ENCODE measurements at regions not wholly inside any gene's neighbourhood (a gene's known extent, or its start where the extent isn't known, plus 50 kb on each side); places are given as distances from the start of the nearest gene placed in this dataset.

DNA sequence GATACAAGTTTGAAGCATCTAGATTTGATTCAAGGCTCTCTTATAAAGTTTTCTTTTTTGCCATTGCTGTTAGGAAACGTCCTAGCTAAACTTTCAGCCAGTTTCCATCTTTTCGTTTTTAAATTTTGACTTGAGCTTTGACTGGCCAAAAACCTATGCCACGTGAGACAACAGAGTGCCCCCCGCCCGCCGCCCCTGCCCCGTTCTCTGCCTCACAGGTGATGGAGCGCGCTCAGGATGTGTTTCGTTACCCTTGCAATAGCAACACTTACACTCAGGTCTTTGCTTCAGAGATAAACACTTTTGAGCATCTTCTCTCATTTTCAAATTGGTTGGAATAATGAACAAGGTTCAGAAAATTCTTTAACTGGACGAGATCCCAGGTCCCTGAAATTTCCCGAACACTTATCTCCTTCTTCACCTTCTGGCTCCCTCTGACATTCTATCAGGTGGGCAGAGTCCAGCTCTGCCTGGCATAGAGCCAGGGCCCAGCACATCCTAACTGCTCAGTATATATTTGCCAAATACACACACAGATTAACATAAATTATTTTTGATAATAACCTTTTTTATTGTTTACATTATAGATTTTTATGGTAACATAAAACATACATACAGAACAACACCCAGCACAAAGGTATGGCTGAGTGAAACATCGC, 301.1 kb downstream of the IRS2 start:
- DNase-seq (no peak), ATAC-seq (no peak)
- Mint-ChIP-seq H3K4me3 (no peak overlapping the region), H3K4me1 (peaks cover 7% of the 10 kb centered on the region), H3K27ac (no peak overlapping the region), H3K9me3 (no peaks in the 10 kb centered on the region), H3K27me3 (no peaks in the 10 kb centered on the region)

DNA sequence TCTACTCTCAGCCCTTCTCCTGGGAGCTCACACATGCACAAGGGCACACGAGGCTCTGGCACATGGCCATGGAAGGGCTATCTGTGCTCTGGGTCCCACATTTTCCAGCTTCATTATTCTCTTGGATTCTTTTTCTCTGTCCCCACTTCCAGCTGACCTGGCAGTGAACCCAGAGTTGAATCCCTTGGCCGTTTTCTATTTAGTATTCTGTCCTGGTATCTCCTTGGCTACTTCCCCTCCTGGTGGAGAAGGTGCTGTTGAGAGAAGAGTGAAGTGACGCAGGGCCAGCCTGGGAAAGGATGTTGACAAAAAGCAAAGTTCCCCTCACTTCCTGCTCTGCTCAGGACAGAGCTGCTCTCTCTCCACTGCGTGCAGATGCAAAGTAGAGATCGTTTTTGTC, 303.1 kb downstream of the IRS2 start:
- no peaks in the 10 kb centered on the region for H3K9me3 Mint-ChIP-seq
- H3K4me3 Mint-ChIP-seq: no peak overlapping the region
- ATAC-seq: peak; percentile 39
- H3K27me3 Mint-ChIP-seq: peaks cover 2% of the 10 kb centered on the region
- H3K27ac Mint-ChIP-seq: peak overlapping the region in 1 of 2 donors; percentile 27
- H3K4me1 Mint-ChIP-seq: peaks cover 7% of the 10 kb centered on the region
- DNase-seq: no peak

DNA sequence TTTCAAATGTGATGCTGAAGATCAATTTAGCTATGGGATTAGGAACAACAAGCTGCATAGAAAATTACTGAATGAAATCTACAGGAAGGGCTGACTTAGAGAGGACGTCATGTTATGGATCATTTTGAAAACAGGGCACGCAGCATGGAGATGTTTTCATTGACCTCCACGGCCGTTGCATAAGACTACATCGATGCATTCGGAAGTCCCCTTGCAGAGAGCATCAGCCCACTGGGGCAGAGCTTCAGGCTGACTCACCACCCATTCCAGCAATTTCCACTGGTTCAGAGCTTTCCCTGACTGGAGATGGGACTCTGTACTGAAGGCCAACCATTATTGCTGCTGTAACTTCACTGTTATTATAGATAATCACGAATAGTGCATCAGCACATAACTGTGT, 305.3 kb downstream of the IRS2 start:
- no peaks in the 10 kb centered on the region for H3K9me3 Mint-ChIP-seq

DNA sequence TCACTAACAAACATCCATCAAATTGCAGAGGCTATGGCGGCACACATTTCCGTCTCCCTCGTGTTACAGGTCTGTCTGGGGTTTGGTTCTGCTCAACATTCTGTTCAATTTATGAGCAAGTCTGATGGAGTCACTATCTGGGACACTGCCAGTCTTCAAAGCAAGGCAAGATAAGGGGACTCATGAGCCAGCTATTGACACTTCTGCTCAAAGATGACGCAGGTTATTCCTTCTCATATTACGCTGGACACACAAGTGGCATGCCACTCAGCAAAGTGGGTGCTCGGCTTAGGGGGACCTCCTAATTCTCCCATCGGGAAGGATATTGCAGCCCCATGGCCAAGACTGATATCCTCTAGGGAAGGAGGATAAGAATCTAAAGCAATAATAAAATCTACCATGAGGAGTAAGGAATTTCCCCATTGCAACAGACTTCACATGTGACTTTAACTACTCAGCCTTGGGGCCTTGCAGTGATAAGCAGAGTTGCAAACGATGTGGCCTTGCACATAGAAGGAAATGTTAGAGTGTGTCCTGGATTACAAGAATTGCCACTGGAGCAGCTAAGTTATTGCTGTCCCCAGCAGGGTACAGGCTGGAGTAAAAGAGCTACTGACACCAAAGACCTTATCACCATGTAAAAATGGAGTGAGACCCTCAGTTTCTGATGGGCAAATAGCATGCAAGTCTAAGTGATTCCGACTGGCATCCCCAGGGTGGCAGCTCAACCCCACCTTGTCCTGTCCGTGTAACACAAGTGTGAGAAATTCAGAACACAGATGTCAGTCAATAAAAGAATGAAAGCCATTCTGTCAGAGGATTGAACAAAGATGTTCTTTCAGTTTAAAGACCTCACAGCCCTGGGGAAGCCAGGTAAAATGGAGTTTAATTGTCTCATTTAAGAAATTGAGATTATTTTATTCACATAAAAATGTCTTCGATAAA, 306.1 kb downstream of the IRS2 start:
- Mint-ChIP-seq H3K27ac (no peak overlapping the region), H3K4me3 (no peak overlapping the region), H3K27me3 (peaks cover 7% of the 10 kb centered on the region), H3K9me3 (no peaks in the 10 kb centered on the region), H3K4me1 (peaks cover 7% of the 10 kb centered on the region)
- ATAC-seq: peak; percentile 15
- no peak for DNase-seq

More for the DNA sequence above, 305.3 kb downstream of the IRS2 start:
- DNase-seq (no peak), ATAC-seq (no peak)
- Mint-ChIP-seq H3K27ac (no peak overlapping the region), H3K4me3 (no peak overlapping the region), H3K4me1 (peaks cover 7% of the 10 kb centered on the region), H3K27me3 (peaks cover 7% of the 10 kb centered on the region)

DNA sequence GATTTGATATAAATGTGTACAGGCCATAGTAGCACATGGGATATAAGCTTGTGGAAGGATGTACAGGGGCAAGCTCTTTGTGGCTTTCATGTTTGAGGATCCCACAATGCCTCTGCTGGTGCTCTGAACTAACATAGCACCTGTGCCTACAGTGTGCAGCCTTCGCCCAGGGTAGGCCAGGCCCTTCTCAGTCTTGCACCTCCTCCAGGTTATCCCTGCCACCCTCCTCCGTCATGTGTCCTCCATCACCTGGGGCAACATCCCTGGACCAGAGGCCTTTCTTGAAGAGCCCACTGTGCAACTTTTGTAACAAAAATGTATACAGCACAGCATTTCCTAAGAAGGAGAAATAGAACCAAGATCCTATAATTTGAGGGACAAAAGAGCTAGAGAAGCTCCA, 306.8 kb downstream of the IRS2 start:
- DNase-seq: no peak
- H3K27ac Mint-ChIP-seq: no peak overlapping the region
- no peak overlapping the region for H3K4me3 Mint-ChIP-seq
- no peak for ATAC-seq
- peaks cover 7% of the 10 kb centered on the region for H3K4me1 Mint-ChIP-seq
- H3K9me3 Mint-ChIP-seq: no peaks in the 10 kb centered on the region
- peaks cover 7% of the 10 kb centered on the region for H3K27me3 Mint-ChIP-seq

DNA sequence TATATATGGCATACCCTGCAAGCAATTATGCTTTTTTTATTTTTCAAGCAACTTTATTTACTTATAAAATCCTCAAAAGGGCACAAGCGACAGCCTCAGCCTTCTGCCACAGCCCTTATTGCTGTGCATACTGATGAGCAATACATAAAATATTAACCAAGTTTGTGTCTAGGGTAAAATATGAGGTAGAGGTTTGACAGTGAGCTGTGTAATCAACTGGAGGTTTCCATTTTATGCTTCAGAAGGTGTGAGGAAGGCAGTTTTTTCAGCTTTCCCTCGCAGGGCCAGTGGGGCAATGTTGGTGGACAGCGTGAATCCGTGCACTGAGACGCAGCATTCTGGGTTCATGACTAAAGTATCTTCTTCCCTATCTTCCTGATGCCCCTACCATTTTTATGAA, 310.4 kb downstream of the IRS2 start:
- no peaks in the 10 kb centered on the region for H3K9me3 Mint-ChIP-seq
- ATAC-seq (no peak), DNase-seq (no peak)
- no peaks in the 10 kb centered on the region for H3K4me1 Mint-ChIP-seq
- H3K27me3 Mint-ChIP-seq: peaks cover 7% of the 10 kb centered on the region
- no peak overlapping the region for H3K4me3 Mint-ChIP-seq
- H3K27ac Mint-ChIP-seq: no peak overlapping the region

DNA sequence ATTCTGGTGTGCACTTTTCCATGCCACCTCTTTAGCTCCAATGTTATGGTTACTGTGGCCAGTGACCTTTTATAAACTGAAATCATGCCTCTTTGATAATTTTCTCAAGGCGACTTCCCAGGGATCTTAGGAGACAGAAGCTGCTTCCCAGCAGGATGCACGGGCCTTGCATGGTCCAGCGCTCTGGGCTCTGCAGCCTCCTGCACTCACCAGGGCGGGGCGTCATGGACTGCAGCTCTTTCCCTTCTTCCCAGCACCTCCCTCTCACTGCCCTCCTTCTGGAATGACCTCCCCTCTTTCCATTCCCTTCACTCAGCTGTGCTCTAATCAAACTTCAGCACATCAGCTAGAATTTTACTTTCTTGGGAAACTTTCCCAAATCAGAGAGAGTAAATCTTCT, 318.3 kb downstream of the IRS2 start:
- H3K27ac Mint-ChIP-seq: no peak overlapping the region
- no peaks in the 10 kb centered on the region for H3K27me3 Mint-ChIP-seq
- ATAC-seq (no peak), DNase-seq (no peak)
- H3K9me3 Mint-ChIP-seq: peaks cover 6 to 13% of the 10 kb centered on the region in 2 donors
- H3K4me3 Mint-ChIP-seq: no peak overlapping the region
- H3K4me1 Mint-ChIP-seq: no peaks in the 10 kb centered on the region

DNA sequence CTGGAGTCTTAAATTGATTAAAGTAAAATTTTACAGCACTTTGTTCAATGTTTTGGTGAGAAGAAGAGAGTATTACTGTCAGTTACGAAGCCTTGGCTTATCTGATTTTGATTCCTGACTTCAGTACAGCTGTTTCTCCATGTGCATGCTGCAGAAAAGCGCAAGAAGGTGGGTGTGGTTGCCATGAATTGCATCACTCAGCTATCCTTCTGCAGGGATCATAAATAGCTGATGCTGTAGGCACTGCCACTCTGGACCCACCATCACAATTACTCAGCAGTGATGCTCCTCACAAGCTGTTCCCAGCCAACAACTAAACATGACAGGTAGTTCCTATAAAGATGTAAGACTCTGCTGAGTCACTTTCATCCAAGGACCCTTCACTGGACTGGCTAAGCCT, 321.2 kb downstream of the IRS2 start:
- Mint-ChIP-seq H3K4me3 (no peak overlapping the region), H3K9me3 (peaks cover 18 to 21% of the 10 kb centered on the region in 2 donors), H3K27me3 (peaks cover under 1% of the 10 kb centered on the region), H3K4me1 (no peaks in the 10 kb centered on the region), H3K27ac (no peak overlapping the region)
- DNase-seq: no peak
- ATAC-seq: no peak

DNA sequence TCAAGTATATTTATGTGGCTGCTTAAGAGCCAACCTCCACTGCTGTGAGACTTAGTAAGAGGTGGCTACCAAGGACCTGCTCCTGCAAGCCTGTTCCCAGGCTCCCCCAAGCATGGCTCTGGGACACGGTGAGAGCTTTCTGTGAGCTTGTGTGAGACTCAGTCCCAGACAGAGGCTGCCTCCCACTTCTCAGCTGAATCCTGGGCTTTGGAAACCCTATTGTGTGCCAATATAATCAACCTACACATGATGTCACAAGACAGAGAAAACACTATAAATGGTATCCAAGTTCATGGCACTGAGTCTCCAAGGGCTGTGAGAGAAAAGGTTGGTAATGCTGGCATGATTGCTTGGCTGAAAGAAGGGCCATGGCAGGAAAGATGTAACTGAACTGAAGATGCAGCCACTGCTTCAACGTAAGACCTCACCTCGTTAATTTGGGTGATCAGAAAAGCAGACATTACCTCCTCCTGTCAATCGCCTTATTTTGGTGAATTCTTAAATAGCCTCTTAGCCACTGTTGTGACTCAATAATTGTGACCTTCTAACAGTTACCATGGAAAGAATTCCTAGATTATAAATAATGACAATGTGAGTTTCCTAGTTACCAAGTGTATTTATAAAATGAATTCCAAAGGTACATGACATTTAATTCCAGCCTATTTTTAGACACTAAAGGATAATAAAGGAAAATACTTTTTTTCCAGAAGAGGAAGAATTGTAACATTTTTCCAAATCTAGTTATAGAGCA, 332.0 kb downstream of the IRS2 start:
- Mint-ChIP-seq H3K27ac (no peak overlapping the region), H3K4me3 (no peak overlapping the region), H3K4me1 (no peaks in the 10 kb centered on the region), H3K27me3 (peaks cover 8% of the 10 kb centered on the region), H3K9me3 (no peaks in the 10 kb centered on the region)
- ATAC-seq: no peak
- no peak for DNase-seq

DNA sequence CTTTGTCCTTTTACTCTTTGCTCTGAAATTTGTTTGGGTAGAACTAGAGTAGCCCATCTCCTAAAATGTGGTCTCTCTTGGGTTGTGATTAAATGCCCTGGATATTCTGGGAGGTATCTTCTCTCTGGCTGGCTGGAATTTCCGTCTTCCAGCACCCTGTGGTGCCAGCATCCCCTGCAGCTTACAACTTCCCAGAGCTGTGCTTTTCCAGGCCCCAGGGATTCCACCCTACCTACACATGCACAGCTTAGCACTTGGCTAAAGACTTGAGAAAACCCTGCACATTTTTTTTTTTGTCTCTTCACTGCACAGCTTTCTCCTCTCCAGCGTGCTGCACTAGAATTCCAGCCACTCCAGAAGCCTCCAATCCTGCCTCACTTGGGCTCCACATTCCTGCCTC, 334.7 kb downstream of the IRS2 start:
- no peaks in the 10 kb centered on the region for H3K9me3 Mint-ChIP-seq
- no peak overlapping the region for H3K4me3 Mint-ChIP-seq
- no peak for DNase-seq
- no peak for ATAC-seq
- H3K27me3 Mint-ChIP-seq: peaks cover 12% of the 10 kb centered on the region
- H3K4me1 Mint-ChIP-seq: no peaks in the 10 kb centered on the region
- no peak overlapping the region for H3K27ac Mint-ChIP-seq

DNA sequence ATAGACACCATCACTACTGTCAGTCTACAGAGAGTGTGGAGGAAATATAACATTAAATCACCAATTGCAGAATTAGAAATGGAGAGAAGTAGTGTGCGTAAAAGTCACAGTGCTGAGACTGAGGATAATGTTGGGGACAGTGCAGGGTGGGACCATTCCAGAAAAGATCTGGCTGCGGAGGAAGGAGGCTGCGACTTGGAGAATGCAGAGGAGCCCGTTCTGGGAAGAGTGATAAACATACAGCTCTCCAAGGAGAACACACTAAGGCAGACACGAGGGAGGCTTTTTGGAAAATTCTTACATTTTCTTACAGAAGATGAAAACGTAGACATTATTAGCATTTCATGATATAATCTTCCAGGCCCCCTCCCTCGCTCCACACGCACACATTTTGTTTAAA, 337.8 kb downstream of the IRS2 start:
- no peak for ATAC-seq
- H3K27ac Mint-ChIP-seq: no peak overlapping the region
- no peak for DNase-seq
- peaks cover 13 to 21% of the 10 kb centered on the region in 2 donors for H3K9me3 Mint-ChIP-seq
- no peaks in the 10 kb centered on the region for H3K4me1 Mint-ChIP-seq
- no peak overlapping the region for H3K4me3 Mint-ChIP-seq
- peaks cover 26% of the 10 kb centered on the region for H3K27me3 Mint-ChIP-seq

DNA sequence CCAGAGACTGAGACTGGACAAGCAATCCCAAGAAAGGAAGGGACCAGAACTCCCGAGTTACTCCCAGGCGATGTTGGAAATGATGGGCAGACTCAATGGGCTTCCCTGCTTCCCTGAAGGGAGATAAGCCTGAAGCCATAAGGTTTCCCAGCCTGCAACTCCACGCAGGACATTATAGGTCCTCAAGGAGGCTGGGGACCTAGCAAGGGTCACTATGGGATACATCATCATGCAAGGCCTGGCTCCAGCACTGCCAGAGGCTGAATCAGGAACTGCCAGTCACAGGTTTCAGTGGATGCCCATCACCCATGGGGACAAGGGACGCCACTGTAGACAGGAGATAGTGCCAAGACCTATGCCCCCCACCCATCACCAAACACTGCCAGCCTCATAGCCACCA, 338.7 kb downstream of the IRS2 start:
- H3K4me3 Mint-ChIP-seq: no peak overlapping the region
- no peaks in the 10 kb centered on the region for H3K4me1 Mint-ChIP-seq
- peaks cover 26% of the 10 kb centered on the region for H3K27me3 Mint-ChIP-seq
- ATAC-seq (no peak), DNase-seq (no peak)
- H3K27ac Mint-ChIP-seq: no peak overlapping the region
- H3K9me3 Mint-ChIP-seq: peaks cover 20 to 26% of the 10 kb centered on the region in 2 donors

DNA sequence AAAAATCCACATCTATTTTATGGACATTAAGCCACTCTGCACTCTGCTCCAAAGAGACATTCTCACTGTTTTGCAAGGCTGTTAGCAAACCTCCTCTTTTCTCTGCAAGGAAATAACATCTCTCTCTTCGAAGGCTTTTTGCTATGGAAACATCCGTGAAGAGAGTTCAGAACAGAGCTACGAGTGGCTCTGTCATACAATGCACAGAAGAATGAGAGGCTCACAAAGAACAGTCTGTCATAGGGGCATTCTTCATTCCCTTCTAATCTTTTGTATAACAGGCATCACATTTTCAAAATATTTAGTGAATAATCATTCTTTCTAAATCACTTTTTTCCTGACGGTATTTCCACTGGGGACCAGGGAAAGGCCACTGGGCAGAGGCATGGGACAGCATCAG, 346.1 kb downstream of the IRS2 start:
- Mint-ChIP-seq H3K4me3 (no peak overlapping the region), H3K4me1 (no peaks in the 10 kb centered on the region)

DNA sequence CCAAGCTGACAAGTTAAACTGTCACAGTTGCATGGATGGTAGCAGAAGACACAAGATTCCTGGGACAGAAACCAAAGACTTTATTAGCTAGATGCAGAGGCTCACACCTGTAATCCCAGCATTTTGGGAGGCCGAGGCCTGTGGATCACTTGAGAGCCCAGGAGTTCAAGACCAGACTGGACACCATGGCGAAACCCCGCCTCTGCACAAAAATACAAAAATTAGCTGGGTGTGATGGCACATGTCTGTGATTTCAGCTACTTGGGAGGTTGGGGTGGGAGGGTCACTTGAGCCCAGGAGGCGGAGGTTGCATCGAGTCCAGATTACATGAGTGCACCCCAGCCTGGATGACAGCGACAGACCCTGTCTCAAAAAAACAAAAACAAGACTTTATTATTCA, 346.6 kb downstream of the IRS2 start:
- Mint-ChIP-seq H3K27ac (no peak overlapping the region), H3K27me3 (no peaks in the 10 kb centered on the region)

More for the DNA sequence above, 346.1 kb downstream of the IRS2 start:
- Mint-ChIP-seq H3K27ac (no peak overlapping the region), H3K9me3 (peaks cover 21 to 25% of the 10 kb centered on the region in 2 donors), H3K27me3 (no peaks in the 10 kb centered on the region)
- ATAC-seq (no peak), DNase-seq (no peak)

DNA sequence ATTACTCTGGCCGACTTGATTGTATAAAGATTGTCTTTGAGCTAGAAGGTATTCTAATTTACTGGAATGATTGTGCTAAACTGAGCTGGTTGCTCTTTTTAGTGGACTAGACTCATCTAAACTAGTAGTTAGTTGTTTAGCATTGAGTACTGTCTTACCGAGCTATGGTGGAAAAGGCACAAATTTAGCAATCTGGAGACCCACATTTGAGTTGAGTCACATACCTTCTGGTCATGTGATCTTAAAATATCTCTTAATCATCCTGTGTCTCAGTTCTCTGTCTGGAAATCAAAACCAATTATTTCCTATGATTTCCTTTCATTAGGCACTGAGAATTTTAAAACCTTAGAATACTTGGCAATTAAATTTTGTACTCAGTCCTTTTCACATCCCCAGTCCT, 349.5 kb downstream of the IRS2 start:
- no peak overlapping the region for H3K4me3 Mint-ChIP-seq
- ATAC-seq: no peak
- no peak for DNase-seq

More for the DNA sequence above, 346.6 kb downstream of the IRS2 start:
- no peak for DNase-seq
- Mint-ChIP-seq H3K9me3 (peaks cover 17 to 25% of the 10 kb centered on the region in 2 donors), H3K4me1 (no peaks in the 10 kb centered on the region), H3K4me3 (no peak overlapping the region)
- no peak for ATAC-seq

More for the DNA sequence above, 349.5 kb downstream of the IRS2 start:
- no peaks in the 10 kb centered on the region for H3K4me1 Mint-ChIP-seq
- peaks cover 8% of the 10 kb centered on the region for H3K27me3 Mint-ChIP-seq
- peaks cover 15 to 22% of the 10 kb centered on the region in 2 donors for H3K9me3 Mint-ChIP-seq
- H3K27ac Mint-ChIP-seq: peak overlapping the region in 1 of 2 donors; percentile 6

Data from stimulated activated naive CD8-positive, alpha-beta T cell treated with anti-CD3 and anti-CD28 coated beads, Interleukin-15, amount 100 ng/mL, for 72 hours (primary cell).